ENCODE measurements at regions not wholly inside any gene's neighbourhood (a gene's known extent, or its start where the extent isn't known, plus 50 kb on each side); places are given as distances from the start of the nearest gene placed in this dataset.
"Not testable (repeated sequence)": the region's sequence is repeated elsewhere in the genome, so short reads cannot be mapped to it uniquely, and the experiment has no call there.

DNA sequence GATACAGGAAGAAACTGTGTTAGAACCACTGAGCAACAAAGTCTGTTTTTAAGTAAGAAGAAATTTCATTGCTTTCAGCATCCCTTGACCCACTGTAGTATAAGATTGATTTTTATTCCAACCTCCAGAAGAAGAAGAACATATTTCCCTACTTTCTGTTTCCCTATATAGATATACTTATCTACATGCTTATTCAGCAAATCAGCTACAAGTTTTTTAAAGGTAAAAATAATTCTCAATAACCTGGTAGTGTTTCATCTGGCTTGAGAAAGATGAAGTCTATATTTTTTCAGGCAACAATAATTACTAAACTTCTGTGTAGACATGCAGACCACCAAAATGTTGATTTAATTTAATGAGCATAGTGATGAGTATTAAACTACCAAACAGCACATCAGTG, 201.0 kb downstream of the OSTF1 start:
- no peak for DNase-seq

- no peak for DNase-seq
Observed at GRCh38 chr9:75299324-75299723, 211.0 kb downstream of the OSTF1 start.

DNA sequence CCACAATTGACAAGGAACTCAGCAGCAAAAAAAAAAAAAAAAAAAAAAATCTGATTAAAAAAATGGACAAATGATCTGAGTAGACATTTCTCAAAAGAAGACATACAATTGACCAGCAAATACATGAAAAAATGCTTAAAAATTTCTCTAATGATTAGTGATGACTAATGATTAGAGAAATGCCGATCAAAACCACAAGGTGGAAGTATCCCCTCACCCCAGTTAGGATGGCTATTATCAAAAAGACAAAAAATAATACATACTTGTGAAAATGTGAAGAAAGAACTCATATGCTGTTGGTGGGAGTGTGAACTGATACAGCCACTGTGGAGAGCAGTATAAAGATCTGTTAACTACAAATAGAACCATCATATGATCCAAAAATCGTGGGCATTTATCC, 245.3 kb downstream of the OSTF1 start:
- DNase-seq, result no peak

DNA sequence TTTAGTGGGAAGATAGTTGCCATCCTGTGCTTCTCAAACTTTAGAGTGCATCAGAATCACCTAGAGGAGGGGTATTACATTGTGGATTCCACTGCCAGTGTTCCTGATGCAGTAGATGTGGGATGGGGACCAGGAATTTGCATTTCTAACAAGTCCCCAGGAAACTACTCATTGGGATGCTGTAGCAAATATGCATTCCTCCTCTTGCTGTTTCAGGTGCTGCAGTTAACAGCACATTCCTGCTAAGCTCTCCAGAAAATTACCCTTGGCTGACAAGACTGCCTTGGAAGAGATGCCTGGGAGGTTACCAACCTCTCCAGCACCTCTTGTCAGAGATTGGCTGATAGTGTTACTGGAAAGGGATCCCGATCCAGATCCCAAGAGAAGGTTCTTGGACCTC, 270.5 kb downstream of the OSTF1 start:
- no peak for DNase-seq

GRCh38 chr9:75359638-75360037, 271.3 kb downstream of the OSTF1 start:
- no peak for DNase-seq

GRCh38 chr9:75360252-75360651, 271.9 kb downstream of the OSTF1 start:
- no peak for DNase-seq

DNA sequence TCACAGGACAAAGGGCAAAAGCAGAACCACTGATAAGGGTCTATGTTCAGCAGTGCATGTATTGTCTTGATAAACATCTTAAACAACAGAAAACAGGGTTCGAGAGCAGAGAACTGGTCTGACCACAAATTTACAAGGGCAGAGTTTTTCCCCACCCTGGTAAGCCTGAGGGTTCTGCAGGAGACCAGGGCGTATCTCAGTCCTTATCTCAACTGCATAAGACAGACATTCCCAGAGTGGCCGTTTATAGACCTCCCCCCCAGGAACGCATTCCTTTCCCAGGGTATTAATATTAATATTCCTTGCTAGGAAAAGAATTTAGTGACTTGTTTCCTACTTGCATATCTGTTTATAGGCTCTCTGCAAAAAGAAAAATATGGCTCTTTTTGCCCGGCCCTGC, 274.1 kb downstream of the OSTF1 start:
- not testable (repeated sequence) for DNase-seq

GRCh38 chr9:75365196-75365595, 276.9 kb downstream of the OSTF1 start:
- no peak for DNase-seq

- no peak for DNase-seq
Observed at GRCh38 chr9:75369989-75370388, 281.7 kb downstream of the OSTF1 start.

DNA sequence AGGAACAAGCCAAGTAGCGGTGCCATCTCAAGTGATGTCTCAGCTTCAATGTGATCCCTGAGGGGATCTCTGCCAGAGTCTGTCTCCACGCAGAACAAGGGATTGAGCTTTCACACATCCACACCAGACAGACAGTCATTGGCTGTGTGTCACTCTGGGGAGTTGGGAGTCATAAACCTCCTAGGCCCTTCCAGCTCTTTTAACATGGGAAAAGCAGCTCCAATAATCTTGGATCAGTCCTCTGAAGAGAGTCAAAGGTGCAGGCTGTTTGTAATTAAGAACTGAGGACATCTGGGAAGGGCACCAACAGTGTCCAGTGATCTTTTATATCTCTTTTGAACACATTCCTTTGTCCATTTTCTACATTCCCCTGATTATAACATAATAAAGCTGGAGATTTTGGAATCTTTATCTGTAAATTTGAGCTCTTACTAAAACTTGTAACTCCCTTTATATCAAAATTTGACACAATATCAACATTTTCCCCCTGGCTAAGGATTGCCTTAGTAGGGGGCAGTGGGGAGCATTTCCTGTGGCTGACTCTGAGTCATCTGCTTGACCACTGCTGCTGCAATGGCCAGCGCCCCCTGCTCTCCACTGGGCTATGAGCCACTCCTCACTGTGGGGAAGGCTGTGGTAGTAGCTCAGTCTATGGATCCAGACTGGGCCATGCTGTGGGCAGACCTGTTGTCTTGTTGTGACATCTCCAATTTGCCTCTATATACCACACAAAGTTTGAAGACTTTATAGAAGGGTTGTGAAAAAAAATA, 284.4 kb downstream of the OSTF1 start:
- no peak for DNase-seq

GRCh38 chr9:75376680-75377254, 288.5 kb downstream of the OSTF1 start:
- no peak for DNase-seq

DNA sequence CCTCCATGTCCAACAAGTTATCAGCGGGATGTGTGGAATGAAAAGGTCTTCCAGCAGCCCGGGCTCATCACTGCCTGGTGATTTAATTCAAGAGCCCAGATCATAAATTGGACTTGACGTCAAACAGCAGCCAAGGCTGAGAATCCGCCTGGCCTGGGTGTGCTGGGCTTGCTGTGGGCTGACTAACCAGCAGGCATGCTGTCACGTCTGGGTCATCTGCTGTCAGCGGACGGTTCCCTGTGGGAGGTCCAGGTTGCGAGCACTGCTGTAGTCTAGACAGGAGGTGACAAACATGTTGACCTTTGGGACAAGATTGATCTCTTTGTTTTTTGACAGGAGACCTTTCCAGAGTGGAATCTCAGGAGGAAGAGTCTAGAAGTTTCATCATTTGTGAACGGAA, 289.7 kb downstream of the OSTF1 start:
- no peak for DNase-seq

GRCh38 chr9:75378926-75379325, 290.6 kb downstream of the OSTF1 start:
- DNase-seq, result no peak

DNA sequence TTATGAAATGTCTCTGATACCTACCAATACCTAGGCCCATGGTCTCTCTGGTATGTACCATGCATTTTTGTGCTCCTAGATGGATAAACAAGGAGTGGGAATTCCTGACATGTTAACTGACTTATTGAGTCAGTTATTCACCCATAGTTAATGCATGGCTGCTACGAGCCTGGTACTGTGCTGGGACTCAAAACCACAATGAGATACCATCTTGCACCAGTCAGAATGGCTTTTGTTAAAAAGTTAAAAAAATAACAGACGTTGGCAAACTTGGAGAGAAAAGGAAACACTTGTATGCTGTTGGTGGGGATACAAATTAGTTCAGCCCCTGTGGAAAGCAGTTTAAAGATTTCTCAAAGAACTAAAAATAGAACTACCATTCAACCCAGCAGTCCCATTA, 293.8 kb downstream of the OSTF1 start:
- no peak for DNase-seq

- DNase-seq, result not testable (repeated sequence)
Observed at GRCh38 chr9:75383420-75384034, 295.2 kb downstream of the OSTF1 start.

- no peak for DNase-seq
Observed at GRCh38 chr9:75385236-75385635, 296.9 kb downstream of the OSTF1 start.

- DNase-seq, result no peak
Observed at GRCh38 chr9:75389101-75389500, 300.8 kb downstream of the OSTF1 start.

GRCh38 chr9:75390951-75391350, 302.6 kb downstream of the OSTF1 start:
- DNase-seq, result no peak

DNA sequence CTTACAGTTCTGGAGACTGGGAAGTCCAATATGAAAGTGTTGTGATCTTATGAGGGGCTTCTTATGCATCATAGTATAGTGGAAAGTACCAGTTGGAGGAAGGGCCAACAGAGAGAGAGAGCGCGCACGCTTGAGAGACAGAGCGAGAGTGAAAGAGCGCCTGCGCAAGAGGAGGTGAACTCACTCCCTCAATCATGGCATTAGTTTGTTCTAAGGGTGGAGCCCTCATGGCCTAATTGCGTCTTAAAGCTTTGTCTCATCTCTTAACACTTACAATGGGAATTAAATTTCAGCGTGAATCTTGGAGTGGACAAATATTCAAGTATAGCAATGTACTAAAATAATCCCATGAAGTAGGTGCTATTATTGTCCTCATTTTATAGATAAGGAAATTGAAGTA, 303.2 kb downstream of the OSTF1 start:
- DNase-seq, result no peak

GRCh38 chr9:75395336-75395735, 307.0 kb downstream of the OSTF1 start:
- DNase-seq, result no peak

GRCh38 chr9:75397836-75398235, 309.5 kb downstream of the OSTF1 start:
- DNase-seq, result no peak

DNA sequence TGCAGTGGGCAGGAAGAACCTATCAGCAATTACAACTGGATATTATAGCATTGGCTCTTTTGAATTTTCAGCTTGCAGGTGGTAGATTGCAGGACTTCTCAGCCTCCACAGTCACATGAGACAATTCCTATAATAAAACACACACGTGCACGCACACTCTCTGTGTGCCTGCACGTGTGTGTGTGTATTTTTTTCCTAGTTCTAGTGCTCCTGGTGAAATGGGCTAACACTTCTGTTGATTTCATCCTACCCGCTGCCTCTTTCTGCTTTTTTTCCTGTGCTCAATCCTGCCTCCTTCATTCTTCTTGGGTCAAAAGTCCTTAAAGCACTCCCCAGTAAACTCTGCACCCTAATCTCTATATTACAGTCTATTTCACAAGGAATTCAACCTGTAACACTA, 320.1 kb downstream of the OSTF1 start:
- no peak for DNase-seq

DNA sequence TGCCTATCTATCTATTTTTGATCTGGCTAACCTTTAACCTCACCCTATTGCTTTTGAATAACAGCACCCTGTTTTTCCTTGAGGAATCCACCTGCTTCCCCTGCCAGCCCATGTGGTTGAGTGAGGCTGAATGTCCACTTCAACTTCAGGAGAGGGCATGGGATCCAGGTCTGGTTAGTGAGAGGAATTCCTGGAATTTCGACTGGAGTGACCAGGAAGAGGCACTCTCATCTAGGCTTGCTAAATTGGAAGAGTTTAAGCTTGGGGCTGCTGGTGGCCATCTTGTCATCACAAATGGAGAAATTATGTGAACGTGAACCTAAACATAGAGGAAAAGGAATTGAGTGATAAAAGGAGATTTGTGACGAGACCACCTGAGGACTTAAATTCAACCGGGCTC, 322.1 kb downstream of the OSTF1 start:
- no peak for DNase-seq

- no peak for DNase-seq
Observed at GRCh38 chr9:75414371-75415160, 326.3 kb downstream of the OSTF1 start.
